ENCODE measurements at regions not wholly inside any gene's neighbourhood (a gene's known extent, or its start where the extent isn't known, plus 50 kb on each side); places are given as distances from the start of the nearest gene placed in this dataset.

DNA sequence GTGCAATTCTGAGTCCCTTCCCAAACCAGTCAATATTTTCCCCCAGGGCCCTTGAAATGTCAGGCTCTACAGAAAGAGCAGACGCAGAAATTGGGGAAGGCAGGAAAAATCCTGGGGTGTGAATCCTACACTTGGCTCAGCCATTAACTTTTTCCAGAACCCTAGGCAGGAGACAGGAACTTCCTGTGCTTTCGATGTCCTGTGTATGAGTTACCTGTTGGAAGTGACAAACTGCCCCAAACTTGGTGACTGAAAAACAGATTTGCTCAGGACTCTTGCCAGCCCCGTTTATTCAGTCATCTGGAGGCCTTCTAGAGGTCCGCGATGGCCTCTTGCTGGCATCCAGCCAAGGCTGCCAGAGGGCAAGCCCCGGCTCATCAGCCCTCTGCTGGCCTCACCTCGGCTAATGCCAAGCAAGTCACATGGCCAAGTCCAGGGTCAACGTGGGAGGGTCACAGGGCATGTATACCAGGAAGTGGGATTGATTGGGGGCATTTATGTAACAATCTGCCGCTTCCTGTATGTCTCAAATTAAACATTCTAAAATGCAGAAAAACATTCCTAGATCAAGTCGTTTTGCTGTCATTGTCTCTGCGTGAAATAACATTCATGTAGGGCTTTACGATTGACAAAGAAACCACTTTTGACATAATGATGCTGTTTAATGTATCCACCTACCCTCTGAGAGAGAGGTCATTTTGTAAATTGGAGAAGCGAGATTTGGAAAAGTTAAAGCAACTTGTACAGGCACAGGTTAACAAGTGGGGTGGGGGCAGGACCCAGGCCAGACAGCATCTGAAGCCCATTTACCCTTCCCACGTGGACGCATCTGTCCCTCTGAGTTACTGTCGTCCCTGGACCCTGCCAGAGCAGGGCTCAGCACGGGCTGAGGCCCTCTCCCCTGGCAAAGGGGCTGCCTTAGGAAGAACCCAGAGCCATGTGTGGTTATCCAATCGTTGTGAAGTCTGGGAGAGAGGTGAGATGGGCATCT is 179.4 kb downstream of the INHBB start:
- DNase-seq (ENCODE audit: insufficient read length, low spot score) (no peak), FAIRE-seq (no peak)
- TF ChIP-seq TAF1 (IDR thresholded peaks at IDR 0.05; ENCODE audit: low read depth, low read length) (no peak), SPI1 (IDR thresholded peaks at IDR 0.05; ENCODE audit: low read depth, low read length) (no peak), POU2F2 (IDR thresholded peaks at IDR 0.05; ENCODE audit: low read depth, low read length) (no peak), POLR2A (IDR thresholded peaks at IDR 0.05; ENCODE audit: low read depth, low read length) (no peak), PAX5 (IDR thresholded peaks at IDR 0.05; ENCODE audit: insufficient read depth, low read length, severe bottlenecking) (no peak), POLR2AphosphoS5 (IDR thresholded peaks at IDR 0.05; ENCODE audit: low read depth, low read length) (no peak)

DNA sequence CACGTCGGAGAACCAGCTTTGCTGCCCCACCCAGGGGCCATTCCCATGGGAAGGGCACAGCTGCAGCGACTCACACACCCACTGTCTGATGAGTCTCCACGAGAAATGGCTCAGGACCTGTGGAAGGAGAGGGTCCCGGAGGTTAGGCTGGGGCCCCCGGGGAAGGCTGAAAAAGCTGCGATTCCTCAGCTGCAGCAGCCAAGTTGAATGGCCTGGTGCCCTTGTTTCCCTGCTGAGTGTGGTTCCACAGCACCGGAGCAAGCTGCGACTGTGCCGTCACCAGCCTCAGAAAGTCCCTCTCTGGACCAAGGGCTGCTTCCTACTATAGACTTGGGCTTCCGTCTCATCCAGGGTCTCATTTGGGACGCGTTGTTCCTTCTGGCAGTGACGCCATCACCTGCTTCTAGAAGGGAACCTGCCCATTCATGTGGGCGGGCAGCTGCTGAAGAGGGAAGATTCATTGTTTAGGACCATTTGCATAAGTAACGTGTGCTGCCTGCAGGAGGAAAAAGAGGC is 180.2 kb downstream of the INHBB start:
- DNase-seq (ENCODE audit: insufficient read length, low spot score) (no peak), FAIRE-seq (no peak)
- no peak for TF ChIP-seq POU2F2 (IDR thresholded peaks at IDR 0.05; ENCODE audit: low read depth, low read length)
- TF ChIP-seq TAF1 (IDR thresholded peaks at IDR 0.05; ENCODE audit: low read depth, low read length), result no peak
- TF ChIP-seq PAX5 (IDR thresholded peaks at IDR 0.05; ENCODE audit: insufficient read depth, low read length, severe bottlenecking), result no peak

DNA sequence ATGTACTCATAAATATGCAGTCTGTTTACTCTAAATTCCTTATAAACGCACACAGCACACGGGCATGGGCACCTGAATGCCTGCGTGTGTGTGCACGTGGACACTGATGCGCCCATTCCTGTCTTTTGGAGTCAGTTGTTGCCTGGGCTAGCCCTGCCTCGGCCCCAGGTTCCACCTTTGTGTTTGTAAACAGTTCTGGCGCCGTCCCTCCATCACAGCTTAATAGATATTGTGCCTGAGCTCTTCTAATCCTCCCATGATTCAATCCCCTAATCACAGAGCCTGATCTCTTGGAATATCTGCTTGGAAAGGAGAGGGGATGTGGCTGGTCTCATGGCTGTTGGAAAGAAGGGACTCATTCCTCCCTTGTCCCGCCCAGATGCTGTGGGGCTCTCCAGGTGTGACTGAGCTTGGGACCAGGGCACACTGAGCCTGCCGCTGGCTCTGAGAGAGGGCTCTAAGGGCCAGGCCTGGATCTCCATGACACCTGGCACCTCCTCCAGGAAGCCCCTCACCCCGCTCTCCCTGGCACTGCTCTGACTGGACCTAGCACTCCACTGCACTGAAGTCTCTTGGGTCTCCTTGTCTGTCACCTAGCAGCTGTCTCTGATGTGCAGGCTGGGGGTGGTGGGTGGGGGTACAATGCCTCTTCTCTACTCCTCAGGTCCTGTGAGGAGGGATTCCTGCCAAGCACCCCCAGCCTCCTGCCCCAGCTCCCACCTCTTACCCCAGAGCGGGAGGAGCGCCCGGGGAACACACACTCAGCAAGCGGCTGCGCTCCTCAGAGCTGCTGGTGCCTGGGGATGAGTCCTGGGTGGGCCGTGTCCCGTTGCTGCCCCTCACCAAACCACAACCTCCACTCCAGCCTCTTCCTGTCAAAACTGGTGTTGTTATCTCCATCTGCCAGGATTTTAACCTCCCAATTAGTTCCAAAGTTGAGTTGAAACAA is 181.3 kb downstream of the INHBB start:
- DNase-seq (ENCODE audit: insufficient read length, low spot score) (no peak), FAIRE-seq (no peak)
- TF ChIP-seq POU2F2 (IDR thresholded peaks at IDR 0.05; ENCODE audit: low read depth, low read length), result no peak
- no peak for TF ChIP-seq POLR2AphosphoS5 (IDR thresholded peaks at IDR 0.05; ENCODE audit: low read depth, low read length)
- no peak for TF ChIP-seq POLR2A (IDR thresholded peaks at IDR 0.05; ENCODE audit: low read depth, low read length)
- no peak for TF ChIP-seq TAF1 (IDR thresholded peaks at IDR 0.05; ENCODE audit: low read depth, low read length)
- TF ChIP-seq PAX5 (IDR thresholded peaks at IDR 0.05; ENCODE audit: insufficient read depth, low read length, severe bottlenecking), result no peak
- TF ChIP-seq SPI1 (IDR thresholded peaks at IDR 0.05; ENCODE audit: low read depth, low read length), result no peak

DNA sequence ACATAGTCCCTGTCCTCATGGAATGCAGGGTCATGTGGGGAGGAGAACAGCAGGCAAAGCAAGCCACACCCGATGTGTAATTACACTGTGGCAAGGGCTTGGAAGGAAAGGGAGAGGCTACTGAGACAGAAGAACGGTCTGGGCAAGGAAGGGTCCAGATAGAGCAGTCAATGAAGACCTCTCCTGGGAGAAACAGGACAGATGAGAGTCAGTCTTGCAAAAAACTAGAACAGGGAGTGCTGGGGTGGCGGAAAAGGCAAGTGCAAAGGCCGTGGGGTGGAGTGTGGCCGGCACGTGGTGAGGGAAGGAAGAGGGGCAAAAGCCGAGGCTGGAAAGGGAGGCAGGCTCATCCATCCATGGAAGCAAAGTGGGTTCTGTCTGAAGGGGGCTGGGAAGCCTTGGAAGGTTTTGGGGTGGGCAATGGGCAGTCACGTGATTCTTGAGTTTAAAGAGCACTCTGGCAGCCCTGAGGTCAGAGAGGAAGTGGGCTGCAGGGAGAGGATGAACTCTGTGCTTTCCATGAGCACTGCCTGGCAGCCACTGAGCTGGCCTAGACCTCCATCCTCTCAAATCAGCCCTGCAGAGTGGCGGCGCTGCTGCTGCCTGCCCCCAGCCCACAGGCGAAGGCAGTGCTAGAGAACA is 182.2 kb downstream of the INHBB start:
- TF ChIP-seq PAX5 (IDR thresholded peaks at IDR 0.05; ENCODE audit: insufficient read depth, low read length, severe bottlenecking) (no peak), TAF1 (IDR thresholded peaks at IDR 0.05; ENCODE audit: low read depth, low read length) (no peak)
- no peak for DNase-seq (ENCODE audit: insufficient read length, low spot score)
- FAIRE-seq, result no peak

DNA sequence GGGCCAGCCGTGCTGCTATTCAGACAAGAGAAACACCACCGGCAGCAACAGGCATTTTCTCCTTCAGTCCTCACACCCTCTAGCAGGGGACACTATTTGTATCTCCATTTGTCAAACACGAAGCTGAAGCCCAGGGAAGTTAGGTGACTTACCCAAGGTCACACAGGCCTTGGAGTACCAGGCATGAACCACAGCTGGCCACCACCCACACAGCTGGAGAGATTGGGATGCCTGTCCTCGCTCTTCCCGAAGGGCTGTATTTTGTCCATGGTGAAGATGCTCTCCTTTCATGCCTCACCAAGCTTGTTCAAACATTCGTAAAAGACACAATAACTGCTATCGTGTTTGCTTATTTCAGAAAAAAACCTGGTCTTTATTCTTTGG is 182.7 kb downstream of the INHBB start:
- TF ChIP-seq POLR2AphosphoS5 (IDR thresholded peaks at IDR 0.05; ENCODE audit: low read depth, low read length), result no peak
- TF ChIP-seq TAF1 (IDR thresholded peaks at IDR 0.05; ENCODE audit: low read depth, low read length), result no peak
- no peak for TF ChIP-seq PAX5 (IDR thresholded peaks at IDR 0.05; ENCODE audit: insufficient read depth, low read length, severe bottlenecking)
- no peak for DNase-seq (ENCODE audit: insufficient read length, low spot score)
- no peak for FAIRE-seq

DNA sequence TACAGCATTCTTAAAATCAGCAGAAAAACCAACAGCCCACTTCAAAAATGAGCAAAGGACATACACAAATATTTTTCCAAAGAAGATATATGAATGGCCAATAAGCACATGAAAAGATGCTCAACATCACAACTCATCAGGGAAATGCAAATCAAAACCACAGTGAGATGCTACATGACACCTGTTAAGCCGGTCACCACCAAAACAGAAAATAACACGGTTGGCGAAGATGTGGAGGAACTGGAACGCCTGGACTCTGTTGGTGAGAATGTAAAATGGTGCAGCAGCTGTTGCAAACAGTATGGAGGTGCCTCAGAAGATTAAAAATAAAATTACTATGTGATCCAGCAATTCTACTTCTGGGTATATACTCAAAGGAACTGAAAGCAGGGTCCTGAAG is 184.8 kb downstream of the INHBB start:
- no peak for TF ChIP-seq PAX5 (IDR thresholded peaks at IDR 0.05; ENCODE audit: insufficient read depth, low read length, severe bottlenecking)
- no peak for TF ChIP-seq POLR2AphosphoS5 (IDR thresholded peaks at IDR 0.05; ENCODE audit: low read depth, low read length)
- no peak for TF ChIP-seq TAF1 (IDR thresholded peaks at IDR 0.05; ENCODE audit: low read depth, low read length)
- TF ChIP-seq POLR2A (IDR thresholded peaks at IDR 0.05; ENCODE audit: low read depth, low read length), result no peak
- TF ChIP-seq SPI1 (IDR thresholded peaks at IDR 0.05; ENCODE audit: low read depth, low read length), result no peak
- TF ChIP-seq POU2F2 (IDR thresholded peaks at IDR 0.05; ENCODE audit: low read depth, low read length), result no peak
- no peak for FAIRE-seq
- no peak for DNase-seq (ENCODE audit: insufficient read length, low spot score)

DNA sequence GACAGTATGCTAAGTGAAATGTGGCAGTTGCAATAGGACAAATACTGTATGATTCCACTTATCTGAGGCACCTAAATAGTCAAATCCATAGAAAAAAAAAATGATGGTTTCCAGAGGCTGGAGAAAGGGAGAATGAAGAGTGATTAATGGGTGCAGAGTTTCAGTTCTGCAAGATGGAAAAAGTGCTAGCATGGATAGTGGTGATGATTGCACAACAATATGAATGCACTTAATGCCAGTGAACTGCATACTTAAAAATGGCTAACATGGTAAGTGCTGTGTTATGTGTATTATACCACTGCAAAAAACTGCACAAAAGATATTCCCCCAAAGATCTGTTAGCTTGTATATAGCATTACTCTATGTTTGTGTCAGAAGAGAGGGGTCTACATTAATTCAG is 185.4 kb downstream of the INHBB start:
- DNase-seq (ENCODE audit: insufficient read length, low spot score), result no peak
- TF ChIP-seq POLR2AphosphoS5 (IDR thresholded peaks at IDR 0.05; ENCODE audit: low read depth, low read length), result no peak
- no peak for TF ChIP-seq POU2F2 (IDR thresholded peaks at IDR 0.05; ENCODE audit: low read depth, low read length)
- FAIRE-seq, result no peak

DNA sequence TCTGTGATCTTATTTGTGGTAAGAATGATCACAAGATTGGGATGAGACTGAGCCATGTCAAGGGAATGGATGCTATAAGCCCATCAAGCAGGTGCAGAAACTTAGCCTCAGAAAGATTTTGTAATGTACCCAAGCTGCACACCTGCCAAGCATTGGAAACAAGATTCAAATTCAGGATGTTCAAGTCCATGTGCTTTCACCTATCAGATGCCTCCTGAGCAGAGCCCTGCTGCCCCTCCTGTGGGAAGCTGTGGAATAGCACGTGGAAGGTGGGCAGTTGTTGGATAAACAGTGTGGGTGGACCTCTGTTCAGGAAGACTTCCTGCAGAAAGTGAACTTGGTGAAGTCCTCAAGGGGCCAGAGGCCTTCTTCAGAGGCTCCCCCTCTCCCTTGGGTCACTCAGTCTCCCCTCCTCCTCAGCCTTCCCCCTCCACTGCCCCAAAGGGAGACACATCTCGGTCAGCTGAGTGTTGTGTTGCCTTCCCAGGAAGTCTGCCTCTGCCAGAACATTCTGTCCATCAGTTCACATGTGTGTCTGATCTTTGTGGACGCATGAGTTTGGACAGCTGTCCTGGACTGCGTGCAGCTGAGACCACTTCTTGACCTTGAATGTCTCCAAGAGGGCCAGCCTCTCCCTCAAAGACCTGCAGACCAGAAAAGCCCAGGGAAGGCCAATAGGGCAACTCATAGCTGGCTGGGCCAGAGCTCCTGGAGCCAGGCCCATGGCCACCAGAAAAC is 186.1 kb downstream of the INHBB start:
- DNase-seq (ENCODE audit: insufficient read length, low spot score) (no peak), FAIRE-seq (no peak)
- no peak for TF ChIP-seq POU2F2 (IDR thresholded peaks at IDR 0.05; ENCODE audit: low read depth, low read length)
- no peak for TF ChIP-seq PAX5 (IDR thresholded peaks at IDR 0.05; ENCODE audit: insufficient read depth, low read length, severe bottlenecking)
- no peak for TF ChIP-seq SPI1 (IDR thresholded peaks at IDR 0.05; ENCODE audit: low read depth, low read length)
- no peak for TF ChIP-seq TAF1 (IDR thresholded peaks at IDR 0.05; ENCODE audit: low read depth, low read length)
- TF ChIP-seq POLR2A (IDR thresholded peaks at IDR 0.05; ENCODE audit: low read depth, low read length), result no peak
- no peak for TF ChIP-seq POLR2AphosphoS5 (IDR thresholded peaks at IDR 0.05; ENCODE audit: low read depth, low read length)

DNA sequence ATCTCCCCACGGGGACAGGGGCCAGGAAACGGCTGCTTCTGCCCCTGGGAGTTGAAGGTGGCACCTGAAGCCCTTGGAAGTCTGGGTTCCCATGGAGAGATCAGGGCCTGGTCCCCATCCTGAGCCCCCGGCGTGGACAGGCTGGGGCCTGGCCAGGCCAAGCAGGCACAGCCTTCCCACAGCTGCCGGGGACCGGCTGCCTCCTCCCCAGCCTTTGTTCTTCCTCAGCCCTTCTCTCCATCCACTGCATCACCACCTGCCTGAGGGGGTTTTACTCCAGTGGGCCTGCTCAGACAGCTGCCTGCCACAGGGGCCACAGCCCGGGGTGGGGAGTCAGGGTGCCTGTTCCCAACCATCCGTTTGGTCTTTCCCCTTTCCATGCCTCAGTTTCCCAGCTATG is 187.7 kb downstream of the INHBB start:
- FAIRE-seq (no peak), DNase-seq (ENCODE audit: insufficient read length, low spot score) (no peak)
- no peak for TF ChIP-seq SPI1 (IDR thresholded peaks at IDR 0.05; ENCODE audit: low read depth, low read length)
- TF ChIP-seq POLR2AphosphoS5 (IDR thresholded peaks at IDR 0.05; ENCODE audit: low read depth, low read length), result no peak
- no peak for TF ChIP-seq POU2F2 (IDR thresholded peaks at IDR 0.05; ENCODE audit: low read depth, low read length)
- no peak for TF ChIP-seq POLR2A (IDR thresholded peaks at IDR 0.05; ENCODE audit: low read depth, low read length)
- TF ChIP-seq PAX5 (IDR thresholded peaks at IDR 0.05; ENCODE audit: insufficient read depth, low read length, severe bottlenecking), result no peak
- TF ChIP-seq TAF1 (IDR thresholded peaks at IDR 0.05; ENCODE audit: low read depth, low read length), result no peak

Measured in GM12891 (cell line).